GM21576 (cell line): ENCODE measurements at regions not wholly inside any gene's neighbourhood (a gene's known extent, or its start where the extent isn't known, plus 50 kb on each side); places are given as distances from the start of the nearest gene placed in this dataset.

Experiments
- ATAC-seq: cut with Tn5 transposase; IDR thresholded peaks from one replicate; pipeline ENCODE4 v1.9.1; 2021; ENCODE audit warnings: mild to moderate bottlenecking, moderate library complexity; ENCODE audit not compliant: unreplicated experiment

DNA sequence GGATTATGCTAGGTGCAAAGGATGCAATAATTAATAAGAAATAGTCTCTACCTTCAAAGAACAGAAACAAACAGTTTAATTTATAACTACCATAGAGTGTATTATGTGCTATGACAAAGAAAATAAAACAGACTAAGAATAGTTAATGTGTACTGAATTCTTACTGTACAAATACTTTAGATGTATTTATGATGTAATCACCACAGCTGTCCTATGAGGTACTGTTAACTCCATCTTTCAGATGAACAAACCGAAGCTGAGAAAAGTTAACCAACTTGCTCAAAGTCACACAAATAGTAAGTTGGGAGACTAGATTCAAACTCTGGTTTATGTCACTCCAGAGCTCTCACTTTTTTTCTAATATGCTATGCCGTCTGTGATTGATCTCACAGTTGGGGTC, 77.0 kb upstream of the FGGY start:
- ATAC-seq, result no peak

DNA sequence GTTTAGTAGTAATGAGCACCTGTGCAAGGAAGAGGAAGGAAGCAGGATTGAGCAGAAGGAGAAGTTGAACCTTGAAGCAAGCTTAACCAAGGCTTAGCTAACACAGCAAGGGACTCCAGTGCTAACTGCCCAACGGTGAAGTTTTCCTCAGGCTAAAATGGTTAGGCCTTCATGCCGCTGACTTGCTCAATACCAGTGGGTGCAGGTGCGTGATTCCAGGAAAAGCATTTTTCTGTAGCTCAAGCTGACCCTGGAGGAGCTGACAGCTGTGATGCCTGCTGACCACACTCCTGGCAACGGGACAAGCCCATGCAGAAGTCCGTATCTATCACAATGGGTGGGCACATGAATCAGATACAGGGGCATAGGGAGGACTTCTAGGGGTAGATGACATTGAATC, 76.5 kb upstream of the FGGY start:
- no peak for ATAC-seq

DNA sequence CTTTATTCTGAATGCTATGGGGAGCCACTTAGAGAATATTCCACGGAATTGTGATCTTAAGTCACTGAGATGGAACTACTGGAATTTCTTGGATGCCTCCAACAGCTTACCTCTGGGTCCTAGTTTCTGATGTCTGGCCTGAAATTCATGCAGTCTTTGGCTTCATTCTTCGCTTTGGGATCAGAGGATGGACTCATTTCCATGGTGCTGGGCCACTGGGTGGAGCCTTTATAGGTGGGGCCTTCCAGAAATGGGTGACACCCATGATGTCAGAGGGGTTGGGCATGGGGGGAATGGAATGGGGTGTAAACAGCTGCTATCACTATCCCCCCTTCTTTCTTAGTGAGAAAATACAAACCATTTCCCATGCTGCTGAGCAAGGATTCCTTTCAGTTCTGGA, 73.7 kb upstream of the FGGY start:
- no peak for ATAC-seq

DNA sequence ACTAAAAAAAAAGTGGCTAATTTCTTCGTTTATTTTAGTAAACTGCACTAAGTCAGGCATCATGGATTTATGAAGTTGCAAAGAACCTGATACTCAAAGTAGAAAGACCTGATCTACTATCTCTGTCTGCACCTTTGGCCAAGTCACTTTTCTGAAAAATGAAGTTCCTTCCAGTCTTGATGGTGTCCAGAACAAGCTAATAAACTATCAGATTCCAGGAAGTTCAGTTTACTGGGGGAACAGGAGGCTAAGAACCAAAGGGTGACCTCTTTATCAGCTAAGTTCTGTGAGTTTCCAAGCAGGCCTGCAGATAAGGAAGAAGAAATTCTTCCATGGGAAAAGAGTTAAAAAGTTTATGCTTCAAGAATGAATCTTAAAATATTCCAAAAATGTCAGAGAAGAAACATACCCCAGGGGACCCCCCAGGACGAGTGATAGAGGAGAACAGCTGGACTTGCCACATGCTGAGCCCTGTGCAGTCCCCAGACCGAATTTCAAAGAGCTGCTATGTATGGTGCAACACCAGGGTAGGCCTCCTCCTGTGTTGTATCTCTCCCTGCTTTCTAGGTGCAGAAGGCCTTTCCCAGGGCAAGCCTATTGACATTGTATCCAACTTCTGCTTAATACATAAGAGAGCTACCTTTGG, 72.8 kb upstream of the FGGY start:
- no peak for ATAC-seq

DNA sequence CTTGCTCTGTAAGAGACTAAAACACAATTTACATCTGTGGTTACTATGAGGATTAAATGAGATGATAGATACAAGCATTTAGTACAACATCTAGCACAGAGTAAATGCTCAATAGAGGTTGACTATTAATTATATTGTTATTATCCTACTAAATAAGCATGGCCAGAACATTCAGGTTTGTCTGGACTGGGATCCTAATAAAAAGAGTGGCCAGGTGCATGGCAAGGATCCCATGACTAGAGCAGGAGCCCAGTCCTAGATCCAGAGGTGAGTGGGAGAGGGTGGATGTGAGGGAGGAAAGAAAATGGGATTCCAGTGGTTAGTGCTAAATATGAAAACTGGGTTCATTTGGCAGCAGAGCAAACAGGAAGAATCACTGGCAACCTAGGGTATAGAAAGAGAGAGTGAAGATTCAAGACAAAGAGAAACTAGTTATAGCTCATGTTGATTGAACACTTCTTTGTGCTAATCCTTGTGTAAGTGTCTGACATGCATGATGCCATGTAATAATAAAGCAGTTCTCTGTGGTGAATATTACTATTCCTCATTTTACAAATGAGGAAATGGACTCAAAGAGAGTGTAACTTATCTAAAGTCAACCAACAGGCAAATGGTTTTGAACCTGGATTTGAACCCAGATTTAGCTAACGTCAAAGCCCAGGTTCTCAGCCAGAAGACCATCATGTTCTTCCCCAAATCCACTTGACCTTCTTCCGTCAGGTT, 71.1 kb upstream of the FGGY start:
- ATAC-seq, result no peak

DNA sequence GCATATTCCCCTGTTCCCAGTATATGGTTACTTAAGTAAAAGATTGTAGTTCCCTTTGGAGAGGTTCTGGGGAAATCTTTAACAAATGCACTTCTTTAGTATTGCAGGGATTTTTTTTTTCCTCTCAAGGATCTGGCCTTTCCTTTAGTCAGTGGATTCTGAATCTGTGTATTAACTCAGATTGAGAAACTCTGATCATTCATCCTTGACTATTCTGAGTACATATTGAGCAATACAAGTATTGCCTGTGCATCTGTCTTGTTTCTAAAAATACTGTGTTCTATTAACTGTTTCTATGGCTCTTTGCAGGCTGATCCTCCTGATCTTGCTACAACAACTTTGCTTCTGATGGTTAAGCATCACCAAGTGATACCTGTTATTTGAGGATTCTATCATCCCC, 67.8 kb upstream of the FGGY start:
- ATAC-seq, result no peak

DNA sequence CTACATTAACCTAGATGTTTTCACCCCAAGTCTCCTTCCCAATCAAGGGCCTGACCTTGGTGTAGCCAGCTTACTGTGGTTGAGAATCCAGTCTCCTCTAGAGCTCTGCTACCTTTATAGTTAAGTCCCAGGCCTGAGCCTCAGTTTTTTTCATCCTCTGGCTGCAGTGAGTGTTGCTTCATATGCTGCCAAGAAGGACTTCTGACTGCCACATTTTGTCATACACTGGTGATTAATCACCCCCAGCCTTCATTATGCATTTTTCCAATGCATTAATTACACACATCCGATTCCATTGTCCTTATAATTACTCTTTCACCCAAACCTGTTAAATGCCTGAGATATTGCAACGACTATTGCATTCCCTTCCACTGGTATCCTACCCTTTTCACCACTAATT, 66.3 kb upstream of the FGGY start:
- ATAC-seq, result no peak

DNA sequence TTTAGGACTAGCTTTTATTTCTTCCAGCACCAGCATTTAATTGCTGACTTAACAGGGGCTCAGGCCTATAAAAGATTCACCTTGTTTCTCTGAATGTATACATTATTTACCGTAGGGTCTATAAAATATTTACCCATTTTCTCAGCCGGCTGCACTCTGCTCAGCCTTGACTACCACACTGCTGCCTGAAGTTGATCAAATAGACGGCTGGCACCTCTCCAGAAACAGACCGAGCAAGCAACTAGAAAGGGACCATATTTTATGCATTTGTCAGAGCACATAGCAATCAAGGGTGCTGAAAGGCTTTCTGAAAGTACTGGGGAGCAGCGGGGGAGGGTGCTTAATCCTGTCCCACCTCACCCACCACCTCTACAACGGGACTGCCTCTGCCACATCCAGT, 64.7 kb upstream of the FGGY start:
- ATAC-seq, result no peak

DNA sequence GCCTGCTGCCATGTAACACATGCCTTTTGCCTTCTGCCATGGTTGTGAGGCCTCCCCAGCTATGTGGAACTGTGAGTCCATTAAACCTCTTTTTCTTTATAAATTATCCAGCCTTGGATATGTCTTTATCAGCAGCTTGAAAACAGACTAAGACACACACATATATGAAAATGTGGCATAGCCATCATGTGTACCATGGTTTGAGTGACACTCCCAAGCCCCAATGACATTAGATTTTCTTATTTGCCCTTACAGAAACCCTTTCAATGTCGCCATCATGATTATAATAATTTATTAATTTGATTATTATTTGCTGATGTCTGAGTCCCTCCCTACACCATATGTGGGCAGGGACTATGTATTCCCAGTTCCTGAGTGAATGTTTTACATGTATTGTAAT, 63.5 kb upstream of the FGGY start:
- ATAC-seq, result no peak

DNA sequence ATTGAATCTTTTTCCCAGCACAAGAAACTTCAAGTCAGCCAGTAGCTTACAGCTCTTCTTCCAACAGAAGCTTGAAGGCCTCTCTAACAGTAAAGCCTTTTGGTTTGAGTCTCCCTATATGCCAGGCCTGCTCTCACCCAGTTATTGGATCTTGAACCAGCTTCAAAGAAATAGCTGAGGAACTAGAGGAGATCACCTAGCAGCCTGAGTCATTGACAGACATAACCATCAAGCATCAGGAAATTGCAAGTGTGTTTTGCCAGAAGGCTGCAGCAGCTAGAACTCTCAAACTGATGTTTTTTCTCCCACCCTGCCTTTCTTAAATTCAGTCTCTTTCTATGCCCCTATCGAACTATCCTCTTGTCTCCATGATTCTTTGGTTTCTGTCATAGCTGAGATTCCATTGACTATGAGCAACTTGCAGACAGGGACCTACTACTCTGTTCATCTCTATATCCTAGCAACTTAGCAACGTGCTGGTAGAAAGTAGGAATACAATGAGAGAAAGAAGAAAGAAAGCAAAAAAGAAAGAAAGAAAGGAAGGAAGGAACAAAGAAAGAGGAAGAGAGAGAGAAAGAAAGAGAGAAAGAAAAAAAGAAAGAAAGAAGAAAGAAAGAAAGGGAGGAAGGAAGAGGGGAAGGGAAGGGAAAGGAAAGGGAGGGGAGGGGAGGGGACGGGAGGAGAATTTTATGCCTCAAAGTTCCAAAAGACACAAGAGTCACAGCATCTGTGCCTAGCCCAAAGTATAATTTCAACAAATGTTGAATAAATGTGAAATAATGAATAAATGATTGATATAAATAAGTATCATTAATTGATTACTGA, 60.0 kb upstream of the FGGY start:
- ATAC-seq, result no peak

DNA sequence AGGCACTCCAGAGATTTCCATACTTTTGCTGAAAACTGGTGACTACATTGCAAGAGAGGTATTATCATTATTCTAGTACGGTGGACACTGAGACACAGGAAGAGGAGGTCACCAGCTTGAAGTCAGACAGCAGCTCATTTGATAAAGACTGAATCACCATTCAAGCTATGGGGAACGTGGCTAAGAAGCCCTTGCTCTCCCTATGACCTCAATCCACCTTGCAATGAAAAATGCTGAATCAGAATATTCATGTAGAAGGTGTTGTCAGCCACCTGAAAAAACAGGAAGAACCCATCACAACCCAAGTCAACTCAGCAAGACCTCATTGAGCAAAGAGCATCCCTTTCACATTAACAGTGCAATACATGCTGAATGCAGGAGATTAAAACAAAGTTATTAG, 59.0 kb upstream of the FGGY start:
- no peak for ATAC-seq

DNA sequence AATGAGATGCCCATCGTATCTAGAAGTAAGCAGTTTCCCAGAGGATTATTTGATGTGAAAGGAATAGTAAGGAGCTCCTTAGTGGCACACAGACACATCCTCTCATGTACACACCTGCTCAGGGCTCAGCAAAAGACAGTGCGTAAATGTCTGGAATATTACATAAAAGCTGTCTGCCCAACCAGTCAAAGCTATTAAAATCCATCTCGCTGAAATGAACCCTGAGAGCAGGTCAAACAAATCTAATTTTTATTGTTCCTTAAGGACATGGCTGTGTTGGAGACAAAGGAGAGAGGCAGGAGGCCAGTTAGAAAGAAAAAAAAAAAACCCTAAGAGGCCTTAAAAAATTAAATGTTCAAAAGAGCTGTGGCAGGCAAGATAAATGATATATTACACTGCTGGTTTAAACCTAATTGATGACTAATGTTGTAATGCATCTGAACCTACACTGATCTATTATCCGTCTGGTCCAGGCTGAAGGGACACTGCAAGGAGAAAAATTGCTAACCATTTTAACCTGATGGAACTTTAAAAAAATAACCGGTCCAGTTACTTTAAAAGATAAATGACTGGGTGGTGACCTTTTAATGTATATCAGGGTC, 58.5 kb upstream of the FGGY start:
- ATAC-seq, result no peak

DNA sequence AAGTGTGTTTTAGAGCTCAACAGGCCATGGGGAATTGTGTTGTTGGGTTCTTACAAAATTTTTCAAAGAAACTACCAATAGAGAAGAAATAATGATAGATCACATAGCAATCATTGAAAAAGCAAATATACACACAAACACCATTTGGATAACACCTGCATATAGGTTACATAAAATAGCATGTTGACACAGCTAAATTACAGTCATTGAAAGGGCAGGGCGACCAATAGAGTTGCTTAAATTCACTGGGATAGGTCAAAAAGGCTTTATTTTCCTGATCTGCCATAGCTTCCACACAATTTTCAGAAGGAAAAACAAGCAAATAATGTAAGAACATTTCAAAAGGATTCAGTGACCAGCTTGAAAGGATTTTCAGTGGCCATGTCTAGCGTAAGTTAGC, 57.9 kb upstream of the FGGY start:
- ATAC-seq, result no peak

DNA sequence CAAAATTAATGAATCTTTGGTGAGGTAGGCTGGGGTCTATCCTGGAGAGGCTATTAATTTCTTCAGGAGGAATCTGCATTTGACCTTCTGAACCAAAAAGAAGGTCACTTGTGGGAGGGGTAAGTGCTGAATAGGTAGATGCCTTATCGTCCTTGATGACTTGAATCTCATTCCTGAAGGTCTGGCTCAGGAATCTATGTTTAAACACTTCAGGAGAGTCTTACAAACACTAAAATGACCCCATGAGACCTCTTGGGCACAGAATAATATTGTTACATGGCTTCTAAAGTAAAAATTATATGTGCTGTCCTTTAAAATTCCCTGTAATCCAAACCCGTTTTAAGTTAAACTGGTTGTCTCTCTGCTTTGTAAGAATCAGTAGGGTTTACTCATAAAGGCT, 55.0 kb upstream of the FGGY start:
- ATAC-seq, result no peak

DNA sequence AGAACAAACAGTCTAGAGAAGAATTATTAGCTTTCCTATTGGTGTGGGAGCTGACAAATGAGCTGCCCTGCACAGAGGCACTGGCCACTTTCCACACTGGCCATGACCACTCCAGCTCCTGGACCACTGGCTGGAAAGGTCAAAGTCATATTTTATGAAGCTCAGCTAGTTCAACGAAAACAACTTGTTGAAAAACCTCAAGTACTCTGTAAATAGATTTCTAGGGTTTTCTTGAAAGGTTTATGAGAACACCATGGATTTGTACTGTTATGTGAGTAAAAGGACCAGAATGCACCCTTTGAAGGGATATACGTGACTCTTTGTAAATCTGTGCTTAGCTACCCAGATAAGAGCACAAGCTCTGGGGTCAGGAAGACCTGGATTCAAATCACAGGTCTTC, 54.5 kb upstream of the FGGY start:
- no peak for ATAC-seq

DNA sequence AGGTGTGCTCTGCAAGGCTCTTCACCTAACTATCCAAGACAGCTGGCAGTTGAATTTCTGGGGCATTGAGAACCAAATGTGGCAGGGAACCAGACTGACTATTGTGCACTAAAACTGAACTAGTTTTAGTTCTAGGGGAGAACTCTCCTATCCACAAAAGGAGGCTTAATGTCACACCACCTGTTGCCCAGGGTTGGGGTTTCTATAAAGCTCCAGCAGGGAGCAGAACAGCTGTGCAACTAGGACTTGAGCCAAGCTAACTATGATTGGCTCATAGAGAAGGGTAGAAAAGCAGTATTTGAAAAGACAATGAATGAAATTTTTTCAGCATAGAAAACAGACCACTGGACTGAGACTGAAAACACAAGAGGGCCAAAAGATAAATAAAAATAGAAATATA, 53.3 kb upstream of the FGGY start:
- no peak for ATAC-seq

DNA sequence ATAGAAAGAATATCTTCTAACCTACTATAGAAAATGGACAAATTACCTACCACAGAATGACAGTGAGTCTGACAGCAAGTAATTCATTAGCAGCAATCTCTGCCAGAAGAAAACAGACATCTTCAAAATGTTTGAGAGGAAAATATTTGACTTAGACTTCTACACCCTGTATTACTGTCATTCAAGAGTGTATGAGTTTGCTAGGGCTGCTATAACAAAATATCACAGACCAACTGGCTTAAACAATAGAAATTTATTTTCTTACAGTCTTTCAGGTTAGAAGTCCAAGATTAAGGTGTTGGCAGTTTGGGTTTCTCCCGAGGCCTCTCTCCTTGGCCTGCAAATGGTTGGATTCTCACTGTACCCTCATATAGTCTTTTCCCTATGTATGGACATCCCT, 52.9 kb upstream of the FGGY start:
- ATAC-seq, result no peak

DNA sequence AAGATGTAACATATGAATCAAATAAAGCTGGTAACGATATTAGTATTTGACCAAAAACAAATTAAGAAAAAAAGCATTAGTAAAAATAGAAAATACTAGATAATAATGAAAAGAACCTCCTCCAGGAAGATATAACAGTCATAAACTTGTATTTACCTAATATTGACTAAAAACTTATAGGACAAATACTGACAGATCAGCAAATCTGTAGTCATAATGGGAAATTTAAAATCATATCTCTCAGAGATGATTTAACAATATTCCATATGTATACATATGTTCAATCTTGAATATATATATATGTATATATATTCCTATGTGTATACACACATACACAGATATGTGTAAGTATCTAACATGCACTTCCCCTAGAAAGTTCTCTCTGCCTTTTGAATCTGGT, 52.0 kb upstream of the FGGY start:
- no peak for ATAC-seq
